ENCODE measurements at regions not wholly inside any gene's neighbourhood (a gene's known extent, or its start where the extent isn't known, plus 50 kb on each side); places are given as distances from the start of the nearest gene placed in this dataset.

- no peak for DNase-seq (ENCODE audit: low spot score)
These were observed 153.8 kb downstream of the PHF2 start for GRCh38 chr9:93730217-93730616.
